Endothelial cell (in vitro differentiated cells): ENCODE measurements at regions not wholly inside any gene's neighbourhood (a gene's known extent, or its start where the extent isn't known, plus 50 kb on each side); places are given as distances from the start of the nearest gene placed in this dataset.

Experiments
- DNase-seq: peaks from one replicate; pipeline ENCODE4 v3.0.0; 2021; ENCODE audit warnings: low spot score
- H3K27ac Mint-ChIP-seq: one replicate; pipeline ENCODE4 v1.8.0; 2021; ENCODE audit warnings: mixed read lengths, inconsistent platforms; ENCODE audit not compliant: unreplicated experiment
- H3K27me3 Mint-ChIP-seq: one replicate; pipeline ENCODE4 v1.8.0; 2021; ENCODE audit warnings: mild to moderate bottlenecking, moderate library complexity, mixed read lengths, inconsistent platforms; ENCODE audit not compliant: unreplicated experiment
- H3K36me3 Mint-ChIP-seq: one replicate; pipeline ENCODE4 v1.8.0; 2021; ENCODE audit warnings: mild to moderate bottlenecking, low read depth, mixed read lengths, inconsistent platforms; ENCODE audit not compliant: unreplicated experiment
- H3K4me1 Mint-ChIP-seq: one replicate; pipeline ENCODE4 v1.8.0; 2021; ENCODE audit warnings: mild to moderate bottlenecking, mixed read lengths, inconsistent platforms; ENCODE audit not compliant: unreplicated experiment
- H3K4me3 Mint-ChIP-seq: one replicate; pipeline ENCODE4 v1.8.0; 2021; ENCODE audit warnings: mild to moderate bottlenecking, mixed read lengths, inconsistent platforms; ENCODE audit not compliant: unreplicated experiment
- H3K9me3 Mint-ChIP-seq: one replicate; pipeline ENCODE4 v1.8.0; 2021; ENCODE audit warnings: mixed read lengths, inconsistent platforms; ENCODE audit not compliant: unreplicated experiment
- TF ChIP-seq, protein P1 (sequence below): fragments of 200-600 bp; sonication (generic); IDR thresholded peaks from one replicate; pipeline ENCODE4 v1.5.0; 2021; ENCODE audit warnings: antibody characterized with exemption; ENCODE audit not compliant: unreplicated experiment

DNA sequence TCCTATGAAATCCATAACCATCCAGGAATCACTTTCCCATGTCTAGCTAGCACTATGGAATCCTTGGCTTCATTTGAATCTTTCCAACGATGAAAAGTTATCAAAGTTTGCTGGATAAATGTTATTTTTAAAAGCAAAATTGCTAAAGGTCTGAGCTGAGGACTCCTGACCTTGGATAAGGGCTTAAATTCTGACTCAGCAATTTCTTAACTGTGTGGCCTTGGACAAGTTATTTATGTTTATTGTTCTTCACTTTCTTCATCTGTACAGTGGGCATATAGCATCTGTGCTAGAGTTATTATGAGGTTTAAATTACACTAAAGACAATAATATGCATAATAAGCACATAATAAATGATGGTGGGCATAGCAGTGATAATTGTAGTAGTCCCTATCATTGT lies 227.5 kb downstream of the KCNS3 start:
- TF ChIP-seq, protein P1, sequence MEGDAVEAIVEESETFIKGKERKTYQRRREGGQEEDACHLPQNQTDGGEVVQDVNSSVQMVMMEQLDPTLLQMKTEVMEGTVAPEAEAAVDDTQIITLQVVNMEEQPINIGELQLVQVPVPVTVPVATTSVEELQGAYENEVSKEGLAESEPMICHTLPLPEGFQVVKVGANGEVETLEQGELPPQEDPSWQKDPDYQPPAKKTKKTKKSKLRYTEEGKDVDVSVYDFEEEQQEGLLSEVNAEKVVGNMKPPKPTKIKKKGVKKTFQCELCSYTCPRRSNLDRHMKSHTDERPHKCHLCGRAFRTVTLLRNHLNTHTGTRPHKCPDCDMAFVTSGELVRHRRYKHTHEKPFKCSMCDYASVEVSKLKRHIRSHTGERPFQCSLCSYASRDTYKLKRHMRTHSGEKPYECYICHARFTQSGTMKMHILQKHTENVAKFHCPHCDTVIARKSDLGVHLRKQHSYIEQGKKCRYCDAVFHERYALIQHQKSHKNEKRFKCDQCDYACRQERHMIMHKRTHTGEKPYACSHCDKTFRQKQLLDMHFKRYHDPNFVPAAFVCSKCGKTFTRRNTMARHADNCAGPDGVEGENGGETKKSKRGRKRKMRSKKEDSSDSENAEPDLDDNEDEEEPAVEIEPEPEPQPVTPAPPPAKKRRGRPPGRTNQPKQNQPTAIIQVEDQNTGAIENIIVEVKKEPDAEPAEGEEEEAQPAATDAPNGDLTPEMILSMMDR, result no peak
- no peak for DNase-seq
- H3K36me3 Mint-ChIP-seq, result no peaks in the 10 kb centered on the region
- H3K27me3 Mint-ChIP-seq, result no peaks in the 10 kb centered on the region
- peaks cover 3% of the 10 kb centered on the region for H3K4me1 Mint-ChIP-seq
- no peak overlapping the region for H3K4me3 Mint-ChIP-seq
- no peak overlapping the region for H3K27ac Mint-ChIP-seq
- no peaks in the 10 kb centered on the region for H3K9me3 Mint-ChIP-seq

- Mint-ChIP-seq H3K36me3 (no peaks in the 10 kb centered on the region), H3K4me3 (no peak overlapping the region), H3K27me3 (no peaks in the 10 kb centered on the region), H3K4me1 (no peaks in the 10 kb centered on the region), H3K27ac (no peak overlapping the region), H3K9me3 (no peaks in the 10 kb centered on the region)
- TF ChIP-seq, protein P1, result no peak
- no peak for DNase-seq
Measured at GRCh38 chr2:18104595-18105224, 226.2 kb downstream of the KCNS3 start.

- Mint-ChIP-seq H3K27ac (no peak overlapping the region), H3K27me3 (no peaks in the 10 kb centered on the region), H3K4me1 (peaks cover 8% of the 10 kb centered on the region), H3K36me3 (no peaks in the 10 kb centered on the region), H3K4me3 (no peak overlapping the region), H3K9me3 (no peaks in the 10 kb centered on the region)
- TF ChIP-seq, protein P1, result no peak
- DNase-seq, result no peak
Measured at GRCh38 chr2:18096836-18097405, 218.5 kb downstream of the KCNS3 start.

DNA sequence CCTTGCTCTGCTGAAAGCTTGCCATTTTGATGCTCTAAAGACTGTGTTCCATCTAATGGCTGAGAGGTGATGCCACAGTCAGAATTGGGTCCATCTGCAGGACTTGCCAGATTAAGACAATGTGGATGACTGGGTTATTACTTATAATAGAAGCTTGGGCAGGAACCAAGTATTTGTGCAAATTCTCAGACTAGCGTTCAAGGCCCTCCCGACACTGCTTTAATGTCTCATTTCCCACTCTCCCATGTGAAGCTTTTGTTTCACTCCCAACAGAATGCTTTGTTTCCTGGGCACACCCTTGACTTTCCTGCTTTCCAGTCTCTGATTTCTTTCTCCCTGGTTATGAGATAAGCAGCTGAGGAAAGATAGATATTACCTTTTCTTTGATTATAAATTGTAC lies 215.8 kb downstream of the KCNS3 start:
- H3K9me3 Mint-ChIP-seq, result no peaks in the 10 kb centered on the region
- TF ChIP-seq, protein P1, result no peak
- no peaks in the 10 kb centered on the region for H3K36me3 Mint-ChIP-seq
- no peak overlapping the region for H3K27ac Mint-ChIP-seq
- no peaks in the 10 kb centered on the region for H3K27me3 Mint-ChIP-seq
- peaks cover 8% of the 10 kb centered on the region for H3K4me1 Mint-ChIP-seq
- no peak overlapping the region for H3K4me3 Mint-ChIP-seq
- DNase-seq, result no peak

DNA sequence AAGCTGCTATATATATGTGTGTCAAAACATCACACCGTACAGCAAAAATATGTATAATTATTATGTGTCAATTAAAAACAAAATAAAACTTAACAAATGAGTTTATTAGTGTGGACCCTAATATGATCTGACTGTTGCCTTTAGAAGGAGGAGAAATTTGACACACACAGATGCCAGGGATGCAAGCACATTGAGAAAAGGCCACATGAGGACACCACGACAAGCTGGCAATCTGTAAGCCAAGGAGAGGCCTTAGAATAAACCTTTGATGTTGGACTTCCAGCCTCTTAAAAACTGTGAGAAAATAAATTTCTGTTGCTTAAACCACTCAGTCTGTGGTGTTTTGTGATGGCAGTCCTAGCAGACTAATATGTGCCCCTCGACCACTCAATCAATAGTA lies 214.7 kb downstream of the KCNS3 start:
- Mint-ChIP-seq H3K36me3 (no peaks in the 10 kb centered on the region), H3K27ac (no peak overlapping the region), H3K4me3 (no peak overlapping the region), H3K4me1 (peaks cover 8% of the 10 kb centered on the region), H3K27me3 (peaks cover 1% of the 10 kb centered on the region), H3K9me3 (no peaks in the 10 kb centered on the region)
- no peak for DNase-seq
- TF ChIP-seq, protein P1, result no peak
